ENCODE measurements at regions not wholly inside any gene's neighbourhood (a gene's known extent, or its start where the extent isn't known, plus 50 kb on each side); places are given as distances from the start of the nearest gene placed in this dataset.

- no peak for TF ChIP-seq EZH2 (IDR thresholded peaks at IDR 0.05; ENCODE audit: borderline replicate concordance, insufficient read depth, low read length, poor library complexity, severe bottlenecking)
- TF ChIP-seq, protein P1, sequence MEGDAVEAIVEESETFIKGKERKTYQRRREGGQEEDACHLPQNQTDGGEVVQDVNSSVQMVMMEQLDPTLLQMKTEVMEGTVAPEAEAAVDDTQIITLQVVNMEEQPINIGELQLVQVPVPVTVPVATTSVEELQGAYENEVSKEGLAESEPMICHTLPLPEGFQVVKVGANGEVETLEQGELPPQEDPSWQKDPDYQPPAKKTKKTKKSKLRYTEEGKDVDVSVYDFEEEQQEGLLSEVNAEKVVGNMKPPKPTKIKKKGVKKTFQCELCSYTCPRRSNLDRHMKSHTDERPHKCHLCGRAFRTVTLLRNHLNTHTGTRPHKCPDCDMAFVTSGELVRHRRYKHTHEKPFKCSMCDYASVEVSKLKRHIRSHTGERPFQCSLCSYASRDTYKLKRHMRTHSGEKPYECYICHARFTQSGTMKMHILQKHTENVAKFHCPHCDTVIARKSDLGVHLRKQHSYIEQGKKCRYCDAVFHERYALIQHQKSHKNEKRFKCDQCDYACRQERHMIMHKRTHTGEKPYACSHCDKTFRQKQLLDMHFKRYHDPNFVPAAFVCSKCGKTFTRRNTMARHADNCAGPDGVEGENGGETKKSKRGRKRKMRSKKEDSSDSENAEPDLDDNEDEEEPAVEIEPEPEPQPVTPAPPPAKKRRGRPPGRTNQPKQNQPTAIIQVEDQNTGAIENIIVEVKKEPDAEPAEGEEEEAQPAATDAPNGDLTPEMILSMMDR (IDR thresholded peaks at IDR 0.05; ENCODE audit: poor library complexity, severe bottlenecking), result no peak
- TF ChIP-seq, protein P2, sequence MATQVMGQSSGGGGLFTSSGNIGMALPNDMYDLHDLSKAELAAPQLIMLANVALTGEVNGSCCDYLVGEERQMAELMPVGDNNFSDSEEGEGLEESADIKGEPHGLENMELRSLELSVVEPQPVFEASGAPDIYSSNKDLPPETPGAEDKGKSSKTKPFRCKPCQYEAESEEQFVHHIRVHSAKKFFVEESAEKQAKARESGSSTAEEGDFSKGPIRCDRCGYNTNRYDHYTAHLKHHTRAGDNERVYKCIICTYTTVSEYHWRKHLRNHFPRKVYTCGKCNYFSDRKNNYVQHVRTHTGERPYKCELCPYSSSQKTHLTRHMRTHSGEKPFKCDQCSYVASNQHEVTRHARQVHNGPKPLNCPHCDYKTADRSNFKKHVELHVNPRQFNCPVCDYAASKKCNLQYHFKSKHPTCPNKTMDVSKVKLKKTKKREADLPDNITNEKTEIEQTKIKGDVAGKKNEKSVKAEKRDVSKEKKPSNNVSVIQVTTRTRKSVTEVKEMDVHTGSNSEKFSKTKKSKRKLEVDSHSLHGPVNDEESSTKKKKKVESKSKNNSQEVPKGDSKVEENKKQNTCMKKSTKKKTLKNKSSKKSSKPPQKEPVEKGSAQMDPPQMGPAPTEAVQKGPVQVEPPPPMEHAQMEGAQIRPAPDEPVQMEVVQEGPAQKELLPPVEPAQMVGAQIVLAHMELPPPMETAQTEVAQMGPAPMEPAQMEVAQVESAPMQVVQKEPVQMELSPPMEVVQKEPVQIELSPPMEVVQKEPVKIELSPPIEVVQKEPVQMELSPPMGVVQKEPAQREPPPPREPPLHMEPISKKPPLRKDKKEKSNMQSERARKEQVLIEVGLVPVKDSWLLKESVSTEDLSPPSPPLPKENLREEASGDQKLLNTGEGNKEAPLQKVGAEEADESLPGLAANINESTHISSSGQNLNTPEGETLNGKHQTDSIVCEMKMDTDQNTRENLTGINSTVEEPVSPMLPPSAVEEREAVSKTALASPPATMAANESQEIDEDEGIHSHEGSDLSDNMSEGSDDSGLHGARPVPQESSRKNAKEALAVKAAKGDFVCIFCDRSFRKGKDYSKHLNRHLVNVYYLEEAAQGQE (IDR thresholded peaks at IDR 0.05; ENCODE audit: borderline replicate concordance), result no peak
- TF ChIP-seq TAF1 (IDR thresholded peaks at IDR 0.05; ENCODE audit: low read depth), result no peak
Measured at GRCh38 chr9:96045811-96046210, 170.3 kb downstream of the ERCC6L2 start.

Measured in neural cell (in vitro differentiated cells).